ENCODE measurements at regions not wholly inside any gene's neighbourhood (a gene's known extent, or its start where the extent isn't known, plus 50 kb on each side); places are given as distances from the start of the nearest gene placed in this dataset.
"Not testable (repeated sequence)": the region's sequence is repeated elsewhere in the genome, so short reads cannot be mapped to it uniquely, and the experiment has no call there.

- no peak overlapping the region for H3K4me3 Mint-ChIP-seq (ENCODE audit: low read depth, unreplicated experiment)
- no peak for DNase-seq
- BruUV-seq (replicated peaks): no TSS peak
- H3K27me3 Mint-ChIP-seq (ENCODE audit: unreplicated experiment): no peaks in the 10 kb centered on the region
- H3K27ac Mint-ChIP-seq (ENCODE audit: unreplicated experiment): no peak overlapping the region
- CTCF ChIA-PET: no interaction called here
- TF ChIP-seq CTCF (IDR thresholded peaks at IDR 0.05; ENCODE audit: unreplicated experiment): no peak
- intact Hi-C loops (cut with micrococcal nuclease; ENCODE audit: unreplicated experiment): no loop called here
- no peaks in the 10 kb centered on the region for H3K4me1 Mint-ChIP-seq (ENCODE audit: low read depth, unreplicated experiment)
- H3K36me3 Mint-ChIP-seq (ENCODE audit: insufficient read depth, unreplicated experiment): no peaks in the 10 kb centered on the region
- no peaks in the 10 kb centered on the region for H3K9me3 Mint-ChIP-seq (ENCODE audit: low read depth, unreplicated experiment)
These were observed 419.8 kb downstream of the NSUN3 start for GRCh38 chr3:94482686-94483085.

GRCh38 chr3:94483403-94483802, 420.5 kb downstream of the NSUN3 start:
- CTCF ChIA-PET: interaction anchor here (0.6 kb wide), 1 partner anchor 10 kb away, joined by 3 read pairs; no protein-coding TSS in a partner anchor
- Mint-ChIP-seq H3K27ac (ENCODE audit: unreplicated experiment) (no peak overlapping the region), H3K36me3 (ENCODE audit: insufficient read depth, unreplicated experiment) (no peaks in the 10 kb centered on the region), H3K27me3 (ENCODE audit: unreplicated experiment) (no peaks in the 10 kb centered on the region), H3K9me3 (ENCODE audit: low read depth, unreplicated experiment) (no peaks in the 10 kb centered on the region), H3K4me3 (ENCODE audit: low read depth, unreplicated experiment) (no peak overlapping the region), H3K4me1 (ENCODE audit: low read depth, unreplicated experiment) (no peaks in the 10 kb centered on the region)
- TF ChIP-seq CTCF (IDR thresholded peaks at IDR 0.05; ENCODE audit: unreplicated experiment): no peak
- BruUV-seq (replicated peaks): no TSS peak
- intact Hi-C loops (cut with micrococcal nuclease; ENCODE audit: unreplicated experiment): no loop called here
- no peak for DNase-seq

- Mint-ChIP-seq H3K9me3 (ENCODE audit: low read depth, unreplicated experiment) (peaks cover 4% of the 10 kb centered on the region), H3K4me3 (ENCODE audit: low read depth, unreplicated experiment) (no peak overlapping the region), H3K27me3 (ENCODE audit: unreplicated experiment) (no peaks in the 10 kb centered on the region), H3K27ac (ENCODE audit: unreplicated experiment) (no peak overlapping the region), H3K36me3 (ENCODE audit: insufficient read depth, unreplicated experiment) (no peaks in the 10 kb centered on the region), H3K4me1 (ENCODE audit: low read depth, unreplicated experiment) (no peaks in the 10 kb centered on the region)
- BruUV-seq (replicated peaks): no TSS peak
- intact Hi-C loops (cut with micrococcal nuclease; ENCODE audit: unreplicated experiment): no loop called here
- no peak for TF ChIP-seq CTCF (IDR thresholded peaks at IDR 0.05; ENCODE audit: unreplicated experiment)
- CTCF ChIA-PET: no interaction called here
- no peak for DNase-seq
These were observed 432.1 kb downstream of the NSUN3 start for GRCh38 chr3:94494992-94495391.

GRCh38 chr3:94500146-94500545, 437.3 kb downstream of the NSUN3 start:
- no TSS peak for BruUV-seq (replicated peaks)
- H3K4me1 Mint-ChIP-seq (ENCODE audit: low read depth, unreplicated experiment): no peaks in the 10 kb centered on the region
- H3K27me3 Mint-ChIP-seq (ENCODE audit: unreplicated experiment): no peaks in the 10 kb centered on the region
- no peak overlapping the region for H3K27ac Mint-ChIP-seq (ENCODE audit: unreplicated experiment)
- no peak overlapping the region for H3K4me3 Mint-ChIP-seq (ENCODE audit: low read depth, unreplicated experiment)
- peaks cover 9% of the 10 kb centered on the region for H3K9me3 Mint-ChIP-seq (ENCODE audit: low read depth, unreplicated experiment)
- no peak for DNase-seq
- CTCF ChIA-PET: no interaction called here
- intact Hi-C loops (cut with micrococcal nuclease; ENCODE audit: unreplicated experiment): no loop called here
- H3K36me3 Mint-ChIP-seq (ENCODE audit: insufficient read depth, unreplicated experiment): no peaks in the 10 kb centered on the region
- no peak for TF ChIP-seq CTCF (IDR thresholded peaks at IDR 0.05; ENCODE audit: unreplicated experiment)

GRCh38 chr3:94507354-94507753, 444.5 kb downstream of the NSUN3 start:
- H3K27ac Mint-ChIP-seq (ENCODE audit: unreplicated experiment); intact Hi-C loops (cut with micrococcal nuclease; ENCODE audit: unreplicated experiment); DNase-seq; H3K9me3 Mint-ChIP-seq (ENCODE audit: low read depth, unreplicated experiment); H3K4me1 Mint-ChIP-seq (ENCODE audit: low read depth, unreplicated experiment); CTCF ChIA-PET; H3K27me3 Mint-ChIP-seq (ENCODE audit: unreplicated experiment); H3K4me3 Mint-ChIP-seq (ENCODE audit: low read depth, unreplicated experiment); BruUV-seq (replicated peaks); H3K36me3 Mint-ChIP-seq (ENCODE audit: insufficient read depth, unreplicated experiment): not testable (repeated sequence)
